Smooth muscle cell of the brain vasculature (primary cell): ENCODE measurements at regions not wholly inside any gene's neighbourhood (a gene's known extent, or its start where the extent isn't known, plus 50 kb on each side); places are given as distances from the start of the nearest gene placed in this dataset.
"Not testable (repeated sequence)": the region's sequence is repeated elsewhere in the genome, so short reads cannot be mapped to it uniquely, and the experiment has no call there.

Source experiments
- DNase-seq: peaks from one replicate; pipeline ENCODE4 v3.0.0-alpha.2; 2012; ENCODE audit warnings: low read depth, low spot score

DNA sequence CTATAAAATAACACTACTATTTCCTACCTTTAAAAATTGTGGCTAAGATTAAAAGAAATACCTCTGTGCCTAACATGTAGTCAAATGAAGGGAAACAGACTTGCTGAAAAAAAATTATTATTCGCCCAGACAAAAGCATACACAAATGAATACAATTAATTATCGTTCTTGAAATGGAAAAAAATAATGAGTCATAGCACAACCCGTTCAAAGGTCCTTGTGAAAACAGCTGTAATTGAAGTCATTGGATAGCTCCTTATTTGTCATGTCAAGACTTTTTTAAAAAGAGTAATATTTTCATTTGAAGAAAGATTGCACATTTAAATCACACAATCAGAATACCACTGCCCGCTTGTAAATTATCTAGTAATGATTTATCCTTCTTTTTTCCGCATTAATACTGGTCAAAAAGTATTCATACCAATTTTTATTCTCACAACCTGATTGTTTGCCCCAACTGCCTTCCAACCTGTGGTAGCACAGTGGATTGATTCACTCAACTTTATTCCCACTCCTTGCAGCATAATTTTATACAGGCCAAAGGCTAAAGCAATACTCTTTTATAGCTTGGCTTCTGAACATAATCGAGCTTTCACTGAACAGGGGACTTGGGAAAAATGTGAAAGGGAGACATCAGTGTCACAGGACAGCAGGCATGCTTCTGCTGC, 655.2 kb upstream of the MAP3K7 start:
- DNase-seq, result no peak

DNA sequence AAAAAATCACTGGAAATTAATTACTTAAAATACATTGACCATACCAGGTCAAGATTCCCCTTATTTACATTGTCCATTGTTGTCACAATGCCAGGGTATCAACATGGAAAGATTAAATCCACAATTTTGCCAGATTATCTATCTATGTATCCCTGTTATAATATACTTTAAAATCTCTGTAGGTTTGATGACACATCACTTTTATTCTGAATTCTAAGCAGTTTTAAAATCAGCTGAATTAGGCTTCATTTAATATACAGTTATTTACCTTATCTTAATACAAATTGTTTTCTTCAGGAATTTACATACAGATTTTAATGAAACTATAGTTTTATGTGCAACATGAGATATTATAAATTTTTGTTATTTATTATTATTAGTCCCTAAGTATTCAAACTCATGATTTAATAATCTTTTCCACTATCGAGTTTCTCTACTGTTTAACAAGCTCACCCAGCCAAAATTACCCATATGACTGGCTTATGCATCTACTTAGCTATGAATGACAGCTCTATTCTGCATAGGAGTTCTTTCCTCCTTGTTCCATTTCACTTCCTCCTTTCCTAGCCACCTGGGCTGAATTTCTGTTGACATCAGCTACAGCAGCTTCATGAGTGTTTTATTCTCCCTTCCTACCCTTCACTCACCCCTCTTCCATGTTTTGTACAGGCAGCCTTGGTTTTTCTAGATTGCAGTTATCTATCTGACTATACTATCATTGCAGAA, 654.2 kb upstream of the MAP3K7 start:
- no peak for DNase-seq

GRCh38 chr6:91221072-91221720, 634.3 kb upstream of the MAP3K7 start:
- DNase-seq, result no peak

DNA sequence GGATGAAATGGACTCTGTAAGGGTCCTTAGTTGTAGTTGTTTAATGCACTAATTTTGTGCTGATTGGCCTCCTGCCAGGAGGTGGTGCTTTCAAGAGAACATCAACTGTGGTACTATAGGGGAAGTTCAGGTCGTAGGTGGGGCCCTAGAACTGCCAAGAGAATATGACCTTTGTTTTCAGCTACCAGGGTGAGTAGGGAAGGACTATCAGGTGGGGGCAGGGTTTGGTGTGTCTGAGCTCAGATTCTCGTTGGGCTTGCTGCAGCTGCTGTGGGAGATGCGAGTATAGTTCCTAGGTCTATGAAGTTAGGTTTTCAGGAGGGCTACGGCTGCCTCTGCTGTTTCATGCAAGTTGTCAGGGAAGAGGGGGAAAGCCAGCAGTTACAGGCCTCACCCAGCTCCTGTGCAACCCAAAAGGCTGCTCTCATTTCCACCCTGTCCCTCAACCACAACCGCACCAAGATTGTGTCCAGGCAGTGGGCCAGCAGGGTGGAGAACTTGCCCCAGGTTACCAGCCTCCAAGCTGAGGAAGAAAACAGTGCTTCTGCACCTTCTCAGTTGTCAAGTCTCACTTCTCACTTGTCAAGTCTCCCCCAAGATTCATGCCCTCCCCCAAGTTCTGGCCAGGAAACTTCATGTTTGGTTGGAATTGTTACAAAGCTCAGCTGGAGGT, 626.5 kb upstream of the MAP3K7 start:
- no peak for DNase-seq

DNA sequence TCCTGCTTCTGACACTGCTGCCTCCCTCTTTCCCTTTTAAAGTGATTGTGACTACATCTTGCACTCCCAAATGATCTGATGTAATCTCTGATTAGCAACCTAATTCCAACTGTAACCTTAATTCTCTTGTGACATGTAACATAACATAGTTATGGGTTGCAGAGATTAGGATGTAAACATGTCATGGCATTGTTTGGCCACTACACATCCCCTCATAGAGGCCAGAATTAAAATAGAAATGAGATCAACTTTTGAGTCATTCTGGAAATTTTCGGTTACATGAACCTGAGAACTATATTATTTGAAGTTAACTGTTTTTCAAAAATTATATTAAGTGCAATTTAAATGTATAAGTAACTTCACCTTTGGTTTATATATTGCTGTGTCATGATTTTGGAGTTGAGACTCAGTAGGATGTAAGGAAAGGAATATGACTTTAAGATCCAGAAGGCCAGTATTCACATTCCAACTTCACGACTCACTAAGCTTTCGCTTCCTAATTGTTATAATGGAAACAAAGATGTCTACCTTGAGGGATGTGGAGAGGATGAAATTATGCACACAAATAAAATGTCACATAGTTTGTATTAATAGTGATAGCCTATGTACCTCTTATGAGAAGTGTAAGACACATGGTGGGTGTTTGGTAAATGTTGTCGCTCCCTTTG, 611.9 kb upstream of the MAP3K7 start:
- no peak for DNase-seq

- DNase-seq, result no peak
These were observed 609.9 kb upstream of the MAP3K7 start for GRCh38 chr6:91196729-91197128.

GRCh38 chr6:91193446-91193845, 606.6 kb upstream of the MAP3K7 start:
- DNase-seq, result no peak

GRCh38 chr6:91190041-91190440, 603.2 kb upstream of the MAP3K7 start:
- DNase-seq, result not testable (repeated sequence)

DNA sequence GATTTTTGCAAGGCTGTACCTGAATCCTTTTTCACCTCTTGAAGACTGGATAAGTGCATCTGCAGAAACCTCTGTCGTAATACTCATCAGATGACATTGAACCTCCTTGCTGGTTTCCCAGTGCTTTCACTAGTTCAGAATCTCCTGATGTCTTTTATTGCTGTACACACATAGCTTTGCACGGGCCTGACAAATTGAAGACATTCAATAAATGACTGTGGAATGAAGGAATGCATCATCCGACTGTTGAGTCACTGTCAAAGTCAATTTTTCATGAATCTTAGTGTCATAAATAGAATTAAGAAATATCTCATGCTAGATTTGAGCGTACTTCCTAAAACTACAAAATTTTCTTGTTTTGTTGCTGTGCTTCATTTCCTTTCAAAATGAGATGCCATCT, 598.2 kb upstream of the MAP3K7 start:
- DNase-seq, result no peak

DNA sequence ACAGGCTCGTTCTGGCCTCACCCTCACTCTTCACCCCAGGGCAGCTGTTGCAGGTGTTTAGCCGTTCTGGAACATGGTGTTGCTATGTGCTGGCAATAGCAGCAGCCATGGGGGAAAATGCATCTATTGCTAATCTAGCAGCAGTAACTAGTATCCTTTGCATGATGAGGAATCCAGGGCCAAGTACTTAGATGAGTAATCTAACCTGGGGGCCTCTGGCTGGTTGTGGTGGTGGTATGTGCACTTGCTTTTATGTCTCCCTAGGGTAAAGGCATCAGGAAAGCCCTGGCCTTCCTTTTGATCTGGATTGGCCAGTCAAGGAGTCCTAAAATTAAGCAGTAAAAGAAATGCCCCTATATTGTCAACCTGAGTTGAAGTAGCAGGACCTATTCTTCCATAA, 594.5 kb upstream of the MAP3K7 start:
- DNase-seq, result no peak

- DNase-seq, result no peak
These were observed 586.8 kb upstream of the MAP3K7 start for GRCh38 chr6:91173651-91174050.

DNA sequence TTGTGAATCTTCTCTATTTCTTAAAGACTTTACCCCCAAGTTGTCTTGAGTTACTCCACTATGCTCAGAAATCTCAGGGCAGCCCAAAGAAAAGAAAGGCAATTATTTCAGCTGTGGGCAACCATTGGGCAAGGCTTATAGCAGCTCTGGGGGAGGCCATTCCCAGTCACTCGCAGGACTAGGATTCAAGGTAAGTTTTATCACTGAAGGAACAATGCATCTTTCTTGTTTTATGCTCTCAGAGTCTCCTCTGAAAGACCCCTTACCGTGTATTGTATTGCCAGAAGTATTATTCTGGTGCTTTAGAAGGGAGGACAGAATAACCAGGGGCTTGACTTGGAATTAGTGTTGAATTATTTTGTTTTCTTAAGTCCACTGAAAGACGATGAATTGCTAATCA, 586.3 kb upstream of the MAP3K7 start:
- no peak for DNase-seq

DNA sequence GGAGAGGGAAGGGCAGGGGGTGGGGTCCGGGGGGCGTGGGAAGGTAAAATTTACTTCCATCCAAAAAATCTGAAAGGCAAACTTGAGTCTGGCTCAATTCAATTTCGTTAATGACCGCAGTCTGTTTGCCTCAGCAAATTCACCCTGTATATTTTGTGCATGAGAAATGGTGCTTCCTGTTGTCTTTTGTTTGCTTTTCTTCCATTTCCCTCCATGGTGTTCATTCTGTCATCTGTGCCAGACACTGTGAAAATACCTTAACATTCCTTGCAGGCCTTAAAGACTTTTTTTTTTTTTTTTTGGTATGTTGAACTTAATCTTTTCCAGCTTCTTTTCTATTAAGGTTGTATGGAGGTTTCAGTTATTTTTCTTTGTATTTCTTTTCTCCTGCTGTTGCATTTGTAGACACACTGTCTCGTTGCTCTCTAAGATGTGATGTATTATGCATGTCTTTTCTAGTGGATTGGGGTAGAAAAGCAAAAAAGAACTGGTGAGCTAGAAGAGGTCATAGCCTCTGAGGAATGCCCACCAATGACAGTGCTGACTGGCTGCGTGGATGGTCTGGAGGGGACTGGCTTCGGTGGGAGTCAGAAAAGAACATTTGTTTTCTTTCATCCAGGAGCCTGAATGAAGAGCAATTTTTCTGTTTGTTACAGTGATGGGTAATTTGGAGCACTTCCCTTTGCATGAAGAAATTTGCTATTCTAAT, 585.0 kb upstream of the MAP3K7 start:
- DNase-seq, result no peak

DNA sequence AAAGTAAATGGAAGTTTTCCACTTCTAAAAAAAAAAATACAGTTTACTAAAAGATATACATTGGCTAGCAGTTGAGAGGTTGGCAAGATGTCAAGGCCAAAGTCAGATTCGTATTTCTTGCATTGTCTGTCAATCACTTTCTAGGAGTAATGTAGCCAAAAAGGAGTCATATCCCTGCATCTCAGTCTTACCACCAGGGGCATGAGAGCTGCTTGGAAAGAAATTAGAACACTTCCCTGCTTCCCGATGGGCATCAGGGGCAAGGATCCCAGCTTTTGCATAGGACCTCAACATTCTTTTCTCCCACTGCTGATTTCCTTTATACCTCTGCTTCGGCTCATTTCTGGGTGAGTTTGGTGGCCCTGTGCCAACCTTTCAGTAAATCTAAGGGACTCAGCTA, 581.0 kb upstream of the MAP3K7 start:
- DNase-seq, result no peak

DNA sequence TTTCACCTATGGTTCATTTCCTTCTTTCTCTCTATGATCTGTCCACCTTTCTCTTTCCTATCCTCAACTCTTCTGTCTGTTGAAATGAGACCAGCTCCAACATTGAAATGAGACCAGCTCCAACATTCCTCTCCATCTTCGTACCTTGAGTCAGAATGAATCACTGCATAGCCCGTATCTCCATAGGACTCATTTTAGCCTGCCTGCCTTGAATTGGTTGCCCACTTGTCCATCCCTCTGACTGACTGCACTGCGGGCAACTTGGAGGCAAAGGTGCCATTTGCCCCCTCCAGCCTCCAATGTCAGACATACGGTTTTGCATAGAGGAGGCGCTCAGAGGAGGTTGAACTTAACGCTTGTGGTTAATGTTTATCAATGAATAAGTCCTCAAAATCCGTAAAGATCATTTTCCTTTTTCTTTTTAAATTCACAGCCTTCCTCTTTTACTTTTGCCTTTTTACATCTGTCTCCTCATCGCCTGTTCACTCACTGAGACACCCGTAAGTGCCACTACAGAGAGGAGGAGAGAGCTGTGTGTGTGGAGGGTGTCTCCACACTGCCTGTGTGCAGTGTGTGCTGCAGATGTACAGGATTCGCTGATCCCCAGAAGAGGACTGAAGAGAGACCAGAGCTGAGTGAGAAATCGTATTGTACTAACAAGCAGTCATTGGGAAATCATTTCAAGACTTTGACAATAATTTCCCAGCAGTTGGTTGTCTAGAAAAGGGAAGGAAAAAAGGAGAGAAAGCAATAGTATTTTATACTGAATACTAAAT, 579.6 kb upstream of the MAP3K7 start:
- DNase-seq, result no peak

- no peak for DNase-seq
These were observed 577.2 kb upstream of the MAP3K7 start for GRCh38 chr6:91164105-91164504.

DNA sequence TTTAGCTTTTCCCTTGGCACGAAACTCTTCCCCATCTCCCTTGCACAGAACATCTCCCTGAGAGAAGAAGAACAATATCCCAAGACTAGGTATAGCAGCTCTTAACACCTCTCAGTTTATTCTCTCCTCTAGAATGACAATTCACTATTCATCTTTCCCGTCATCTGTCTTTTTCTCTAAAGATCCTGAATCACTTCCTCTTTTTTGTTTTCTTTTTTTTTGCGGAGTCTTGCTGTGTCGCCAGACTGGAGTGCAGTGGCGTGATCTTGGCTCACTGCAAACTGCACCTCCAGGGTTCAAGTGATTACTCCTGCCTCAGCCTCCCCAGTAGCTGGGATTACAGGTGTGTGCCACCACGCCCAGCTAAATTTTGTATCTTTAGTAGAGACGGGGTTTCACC, 574.4 kb upstream of the MAP3K7 start:
- no peak for DNase-seq

DNA sequence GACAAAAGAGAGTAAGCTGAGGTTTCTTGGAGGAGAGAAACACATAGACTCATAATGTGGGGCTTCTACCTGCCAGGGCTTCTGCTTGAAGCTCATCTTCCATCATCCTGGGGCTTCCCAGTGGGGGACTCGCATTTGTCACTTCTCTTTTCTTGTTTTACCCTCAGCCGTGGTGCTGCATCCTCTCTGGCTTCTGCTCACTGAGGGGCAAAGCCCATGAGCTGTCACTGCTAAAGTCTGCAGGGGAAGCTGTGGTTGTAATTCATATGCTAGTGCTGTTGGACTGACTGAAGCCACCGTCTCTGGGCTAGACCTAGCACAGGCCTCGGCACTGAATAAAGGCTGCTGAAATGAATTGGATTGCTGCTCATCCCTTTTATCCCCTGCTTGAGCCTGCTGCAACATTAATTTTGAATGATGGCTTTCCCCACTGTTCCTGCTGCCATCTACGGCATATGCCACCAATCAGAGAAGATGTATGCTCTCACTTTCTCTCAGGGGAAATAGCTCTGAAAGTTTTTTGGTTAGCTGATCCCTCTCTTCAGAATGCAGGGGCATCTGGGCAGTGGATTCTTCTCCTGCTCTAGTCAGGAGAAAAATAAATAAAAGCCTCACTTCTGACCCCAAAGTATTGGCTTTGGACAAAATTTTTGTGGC, 568.4 kb upstream of the MAP3K7 start:
- no peak for DNase-seq

DNA sequence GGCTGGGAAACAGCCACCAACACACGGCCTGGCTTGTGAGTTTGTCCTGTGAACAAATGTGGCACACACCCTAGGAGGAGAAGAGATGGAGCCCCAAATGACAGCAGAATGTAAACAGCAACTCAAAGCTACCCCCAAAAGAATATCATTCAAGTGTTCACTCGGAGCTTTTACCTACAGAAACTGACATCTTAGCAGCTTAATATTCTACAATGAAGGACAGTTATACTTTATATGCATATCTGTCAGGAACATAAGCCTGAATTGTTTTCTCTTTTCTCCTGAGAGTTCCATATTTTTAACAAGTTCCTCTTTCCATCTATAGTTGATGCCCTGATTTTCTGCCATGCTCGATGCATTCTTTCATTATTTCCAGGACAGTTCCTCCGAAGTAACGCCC, 566.0 kb upstream of the MAP3K7 start:
- no peak for DNase-seq
